GM18858 (cell line): ENCODE measurements at regions not wholly inside any gene's neighbourhood (a gene's known extent, or its start where the extent isn't known, plus 50 kb on each side); places are given as distances from the start of the nearest gene placed in this dataset.

Source experiments
- ATAC-seq: cut with Tn5 transposase; IDR thresholded peaks from one replicate; pipeline ENCODE4 v1.9.1; 2021; ENCODE audit not compliant: unreplicated experiment

DNA sequence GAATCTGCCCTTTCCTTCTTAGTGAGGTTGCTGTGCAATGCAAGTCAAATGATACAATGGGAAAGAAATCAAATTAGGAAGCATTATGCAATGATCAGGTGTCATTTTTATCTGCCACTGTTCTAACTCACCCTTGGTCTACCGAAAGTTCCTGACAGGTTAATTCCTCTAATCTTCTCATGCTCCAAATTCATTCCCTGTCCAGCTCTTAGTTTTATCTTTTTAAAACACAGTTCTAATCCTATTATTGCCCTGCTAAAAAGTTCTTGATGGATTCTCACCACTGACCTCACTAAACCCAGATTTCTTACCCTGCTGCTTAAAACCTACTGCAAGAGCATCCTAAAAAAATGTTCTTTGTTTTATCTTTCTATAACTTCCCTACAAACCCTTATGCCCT is 1000.9 kb downstream of the CDH18 start:
- no peak for ATAC-seq

- no peak for ATAC-seq
Measured at GRCh38 chr5:18990852-18991251, 997.1 kb downstream of the CDH18 start.

GRCh38 chr5:18992264-18992663 is 995.7 kb downstream of the CDH18 start:
- no peak for ATAC-seq

DNA sequence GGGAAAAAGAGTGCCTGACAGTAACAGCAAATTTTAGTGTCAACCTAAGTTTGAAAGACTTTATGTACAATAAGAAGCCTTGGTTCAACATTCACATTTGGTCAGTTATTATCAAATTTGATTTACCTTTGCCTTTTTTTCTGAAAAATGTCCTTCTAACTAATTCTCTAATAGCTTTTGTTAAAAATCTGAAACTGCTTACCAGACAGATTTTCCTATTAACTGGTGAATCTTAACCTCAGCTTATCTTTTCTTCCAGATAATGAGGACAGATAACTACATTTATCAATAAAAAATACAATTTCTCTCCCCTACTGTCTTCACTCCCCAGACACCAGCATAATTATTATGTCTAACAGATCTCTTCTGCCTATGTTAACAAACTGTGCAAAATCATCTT is 988.5 kb downstream of the CDH18 start:
- ATAC-seq, result no peak

DNA sequence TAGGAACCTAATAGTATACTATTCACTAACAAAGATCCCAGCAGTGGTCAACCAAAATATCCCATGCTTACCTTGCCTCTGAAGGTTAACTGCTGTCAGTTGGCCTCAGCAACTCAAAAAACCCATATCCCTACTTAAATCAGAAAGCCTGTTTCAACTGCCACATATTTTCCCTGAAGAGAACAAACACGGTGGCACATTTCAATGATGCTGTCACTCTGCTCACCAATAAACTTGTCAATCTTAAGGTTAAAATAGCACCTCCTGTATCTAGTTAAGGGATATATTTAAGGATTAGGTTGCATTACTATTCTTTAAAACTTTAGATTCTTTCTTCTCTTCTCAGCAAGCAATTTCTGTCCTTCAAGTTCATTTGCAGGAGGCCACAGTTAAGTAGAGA is 986.9 kb downstream of the CDH18 start:
- ATAC-seq, result no peak

GRCh38 chr5:19001539-19001938 is 986.5 kb downstream of the CDH18 start:
- ATAC-seq, result no peak

DNA sequence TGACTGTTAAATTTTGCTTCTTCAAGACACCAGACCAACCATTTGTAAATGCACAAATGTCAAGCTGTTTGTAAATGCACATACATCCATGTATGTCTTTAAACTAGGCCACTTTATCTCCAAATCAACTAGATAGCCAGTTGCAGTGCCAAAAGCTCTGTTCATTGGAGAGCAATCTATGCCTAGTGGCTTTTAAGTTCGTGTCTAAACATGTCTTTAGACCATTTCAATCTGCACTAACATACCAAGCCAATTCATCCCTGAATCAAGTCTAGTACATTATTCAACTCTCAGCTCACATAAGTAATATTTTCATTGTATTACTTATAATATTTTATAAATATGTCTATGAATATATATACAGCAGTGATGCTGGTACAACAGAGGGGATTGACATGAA is 985.9 kb downstream of the CDH18 start:
- ATAC-seq, result no peak

GRCh38 chr5:19018822-19019221 is 969.2 kb downstream of the CDH18 start:
- no peak for ATAC-seq

- ATAC-seq, result no peak
Measured at GRCh38 chr5:19031491-19031890, 956.5 kb downstream of the CDH18 start.

- no peak for ATAC-seq
Measured at GRCh38 chr5:19035816-19036215, 952.2 kb downstream of the CDH18 start.

DNA sequence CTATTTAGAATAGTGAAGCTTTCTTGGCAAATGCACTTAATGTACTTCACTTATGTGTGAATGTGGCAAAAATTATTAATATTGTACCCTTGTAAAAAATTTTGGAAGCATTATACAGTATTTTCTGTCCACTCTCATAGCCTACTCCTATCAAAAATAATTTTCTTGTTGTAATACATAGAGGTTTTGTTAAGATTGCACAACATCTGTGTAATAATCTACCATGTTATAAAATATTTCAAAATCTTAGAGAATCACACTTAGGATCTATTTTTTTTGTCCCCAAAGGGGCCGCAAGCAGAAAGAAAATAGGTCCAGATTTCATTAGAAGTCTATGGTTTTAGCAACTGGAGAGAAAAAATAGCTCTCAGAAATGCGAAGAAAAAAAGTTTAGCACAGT is 945.9 kb downstream of the CDH18 start:
- ATAC-seq, result no peak

DNA sequence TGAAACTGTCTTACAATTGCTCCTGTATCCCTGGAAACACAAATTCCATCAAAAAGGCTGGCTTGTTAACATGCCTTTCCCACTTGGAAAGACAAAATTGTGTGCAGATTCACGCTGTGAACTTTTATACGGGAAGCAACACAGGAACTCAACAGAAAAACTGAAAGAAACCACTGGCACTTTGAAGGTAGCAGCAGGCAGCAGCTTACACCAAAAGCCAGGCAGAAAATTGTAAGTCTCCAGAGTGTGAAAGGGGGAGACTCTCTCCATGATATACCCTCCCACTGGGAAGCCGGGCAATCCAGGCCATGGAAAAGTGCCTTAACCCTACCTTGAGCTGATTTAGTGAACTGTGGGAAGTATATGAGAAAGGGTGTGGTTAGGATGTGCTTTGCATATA is 943.7 kb downstream of the CDH18 start:
- ATAC-seq, result no peak

GRCh38 chr5:19044931-19045695 is 942.9 kb downstream of the CDH18 start:
- ATAC-seq, result no peak

DNA sequence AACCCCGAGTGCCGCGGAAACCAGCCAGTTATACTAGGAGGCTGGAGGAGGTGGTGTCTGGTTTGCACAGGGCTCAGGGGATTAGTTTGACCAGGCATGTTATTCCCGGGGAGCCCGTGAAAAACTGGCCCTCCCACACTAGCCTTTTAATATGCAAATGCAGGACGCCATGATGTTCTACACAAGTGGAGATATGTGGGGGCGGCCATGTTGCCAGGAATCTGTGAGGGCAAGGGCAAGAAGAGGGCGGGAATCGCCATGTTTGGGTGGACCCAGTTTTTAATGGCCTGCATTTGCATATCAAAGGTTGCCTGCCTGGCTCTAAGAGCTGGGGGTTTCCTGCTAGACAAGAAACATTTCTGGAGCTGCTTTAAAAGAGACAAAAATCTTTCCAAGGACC is 940.7 kb downstream of the CDH18 start:
- ATAC-seq, result no peak

DNA sequence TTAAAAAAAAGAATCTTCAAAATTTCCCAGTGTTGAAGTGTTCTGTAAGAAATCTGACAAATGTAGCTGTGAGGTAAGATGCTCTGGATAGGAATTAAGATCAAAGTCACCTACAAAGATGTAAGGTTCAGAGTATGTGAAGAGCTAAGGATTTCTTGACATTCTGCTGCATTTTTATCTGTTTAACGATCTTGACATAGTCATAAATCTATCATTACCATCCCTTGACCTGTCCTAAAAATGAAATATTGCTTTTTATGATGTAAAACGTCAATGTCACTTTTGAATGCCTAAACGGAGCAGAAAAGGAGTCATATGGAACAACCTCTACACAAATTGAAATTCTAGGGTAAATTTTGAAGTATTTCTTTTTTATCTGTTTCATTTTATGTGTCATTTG is 939.3 kb downstream of the CDH18 start:
- no peak for ATAC-seq

DNA sequence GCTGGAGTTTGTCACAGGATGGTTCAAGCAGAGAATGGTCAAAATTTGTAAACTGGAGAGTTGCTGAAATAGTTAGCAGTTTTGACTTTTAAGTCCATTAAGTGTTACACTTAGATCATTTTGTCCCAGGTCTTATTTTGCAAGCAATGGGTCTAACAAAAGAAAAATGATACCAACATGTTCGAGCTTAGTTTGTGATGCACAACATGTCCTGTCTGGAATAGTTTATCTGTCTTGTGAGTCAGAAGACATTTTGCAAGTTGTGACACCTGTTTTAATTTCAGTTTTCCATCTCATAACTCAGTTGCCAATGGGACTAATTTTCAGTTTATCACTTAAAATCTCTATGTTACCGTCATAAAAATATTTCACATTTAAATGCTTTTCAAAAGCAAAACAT is 929.8 kb downstream of the CDH18 start:
- no peak for ATAC-seq

GRCh38 chr5:19064094-19064493 is 923.9 kb downstream of the CDH18 start:
- no peak for ATAC-seq

DNA sequence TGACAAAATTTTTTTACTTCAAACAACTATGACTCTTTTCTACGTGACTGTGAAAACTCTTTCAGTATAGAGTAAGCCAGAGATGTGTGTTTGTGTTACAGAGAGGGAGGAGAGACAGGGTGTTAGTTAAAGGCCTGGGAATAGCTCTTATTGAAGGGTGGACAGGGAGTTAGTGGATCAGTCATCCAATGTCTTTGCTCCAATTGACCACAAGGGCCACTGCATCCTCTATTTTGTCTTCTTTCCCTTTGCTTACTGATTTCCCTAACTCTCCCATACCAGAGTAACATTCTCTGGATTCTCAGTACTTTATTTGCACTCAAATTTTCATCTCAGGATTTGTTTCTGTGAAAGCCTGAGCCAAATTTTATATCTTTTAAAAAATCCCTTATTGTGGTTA is 920.3 kb downstream of the CDH18 start:
- ATAC-seq, result no peak

DNA sequence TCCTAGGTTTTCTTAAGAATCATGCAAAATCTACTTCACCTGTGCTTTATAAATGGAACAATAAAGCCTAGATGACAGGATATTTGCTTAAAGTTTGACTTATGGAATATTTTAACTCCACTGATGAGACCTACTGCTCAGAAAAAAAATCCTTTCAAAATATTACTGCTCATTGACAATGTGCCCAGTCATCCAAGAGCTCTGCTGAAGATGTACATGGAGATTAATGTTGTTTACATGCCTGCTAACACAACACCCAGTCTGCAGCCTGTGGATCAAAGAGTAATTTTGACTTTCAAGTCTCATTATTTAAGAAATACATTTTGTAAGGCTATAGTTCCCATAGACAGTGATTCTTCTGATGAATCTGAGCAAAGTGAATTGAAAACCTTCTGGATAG is 889.6 kb downstream of the CDH18 start:
- ATAC-seq, result no peak

GRCh38 chr5:19099195-19099594 is 888.8 kb downstream of the CDH18 start:
- ATAC-seq, result no peak

- no peak for ATAC-seq
Measured at GRCh38 chr5:19104948-19105347, 883.1 kb downstream of the CDH18 start.

GRCh38 chr5:19122923-19123322 is 865.1 kb downstream of the CDH18 start:
- no peak for ATAC-seq

DNA sequence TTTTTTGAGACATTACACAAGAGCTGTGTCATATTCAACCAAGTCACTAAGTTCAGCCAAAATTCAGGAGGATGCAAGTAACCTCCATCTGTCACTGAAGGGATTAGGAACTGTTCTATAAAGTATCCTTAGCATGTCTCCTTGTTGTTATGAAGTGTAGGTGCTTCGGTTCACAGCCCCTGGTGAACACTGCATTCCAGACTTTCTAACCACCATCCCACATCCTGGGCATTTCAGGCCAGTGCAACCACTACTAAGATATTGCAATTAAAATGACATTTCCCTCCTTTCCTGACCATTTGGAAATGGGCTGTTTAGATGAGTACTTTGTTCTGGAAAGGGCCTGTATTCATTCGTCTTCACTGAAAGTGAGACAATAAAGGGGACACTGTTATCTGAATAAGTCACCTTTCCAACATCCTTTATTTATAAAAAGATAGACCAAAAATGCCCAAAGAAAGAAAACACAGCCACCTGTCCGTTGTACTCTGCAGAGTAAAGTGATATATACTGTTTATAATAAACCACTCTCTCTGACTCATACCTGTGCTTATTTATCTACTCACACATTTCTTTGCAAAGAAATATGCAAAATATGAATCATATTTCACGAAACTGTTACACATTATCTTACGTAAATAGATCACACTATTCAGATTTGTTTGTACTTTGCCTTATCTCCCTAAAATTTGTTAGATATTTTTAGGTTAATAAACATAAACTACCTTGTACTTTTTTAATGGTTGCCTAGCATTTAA is 861.9 kb downstream of the CDH18 start:
- no peak for ATAC-seq
